HEK293 (cell line): ENCODE measurements at regions not wholly inside any gene's neighbourhood (a gene's known extent, or its start where the extent isn't known, plus 50 kb on each side); places are given as distances from the start of the nearest gene placed in this dataset.

Source experiments
- CTCF ChIP-seq: fragments of 450-650 bp; formaldehyde crosslinking; IDR thresholded peaks from 2 replicates; pipeline ENCODE4 v1.5.1; 2016; ENCODE audit warnings: missing biosample characterization, missing genetic modification characterization
- ZIC2 ChIP-seq: fragments of 450-650 bp; formaldehyde crosslinking; IDR thresholded peaks from 2 replicates; pipeline ENCODE4 v1.5.1; 2016; ENCODE audit warnings: missing biosample characterization, missing genetic modification characterization
- ZNF10 ChIP-seq: fragments of 450-650 bp; formaldehyde crosslinking; IDR thresholded peaks from 2 replicates; pipeline ENCODE4 v1.5.1; 2017; ENCODE audit warnings: missing biosample characterization, missing genetic modification characterization
- ZNF155 ChIP-seq: fragments of 450-650 bp; formaldehyde crosslinking; IDR thresholded peaks from 2 replicates; pipeline ENCODE4 v1.5.1; 2016; ENCODE audit warnings: missing biosample characterization, missing genetic modification characterization
- ZNF24 ChIP-seq: fragments of 450-650 bp; formaldehyde crosslinking; IDR thresholded peaks from 2 replicates; pipeline ENCODE4 v1.5.1; 2016; ENCODE audit warnings: missing biosample characterization, missing genetic modification characterization
- ZNF670 ChIP-seq: fragments of 450-650 bp; formaldehyde crosslinking; IDR thresholded peaks from 2 replicates; pipeline ENCODE4 v1.5.1; 2016; ENCODE audit warnings: missing biosample characterization, missing genetic modification characterization, low read depth
- ZSCAN23 ChIP-seq: fragments of 450-650 bp; formaldehyde crosslinking; IDR thresholded peaks from 2 replicates; pipeline ENCODE4 v1.5.1; 2016; ENCODE audit warnings: missing biosample characterization, missing genetic modification characterization

GRCh38 chr2:188039307-188039706, 252.4 kb upstream of the GULP1 start:
- TF ChIP-seq ZNF155 (tag by site-specific recombination), result no peak
- no peak for TF ChIP-seq ZNF24 (tag by site-specific recombination)
- TF ChIP-seq ZIC2, result no peak
- TF ChIP-seq ZSCAN23, result no peak
- no peak for TF ChIP-seq CTCF (tag by site-specific recombination)
- TF ChIP-seq ZNF670 (tag by site-specific recombination), result no peak
- TF ChIP-seq ZNF10 (tag by site-specific recombination), result no peak
